ENCODE measurements at regions not wholly inside any gene's neighbourhood (a gene's known extent, or its start where the extent isn't known, plus 50 kb on each side); places are given as distances from the start of the nearest gene placed in this dataset.
"Not testable (repeated sequence)": the region's sequence is repeated elsewhere in the genome, so short reads cannot be mapped to it uniquely, and the experiment has no call there.

DNA sequence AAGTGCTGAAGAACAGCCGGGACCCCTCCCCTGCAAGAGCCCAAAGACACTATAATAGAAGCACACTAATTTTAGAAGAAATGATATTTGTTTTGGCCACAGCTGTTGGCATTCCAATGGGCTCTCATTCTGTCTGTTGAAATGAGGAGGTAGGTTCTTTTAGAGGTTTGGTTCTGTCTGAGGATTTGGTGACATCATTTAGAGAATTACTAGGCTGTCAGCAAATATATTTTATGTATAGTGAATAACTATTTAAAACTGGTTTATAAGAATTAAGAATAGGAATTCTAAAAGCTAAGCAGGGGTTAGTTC lies 200.7 kb upstream of the SLC38A2 start:
- no peak for DNase-seq (ENCODE audit: low read depth in 2 of 2, low spot score in 1 of 2)

DNA sequence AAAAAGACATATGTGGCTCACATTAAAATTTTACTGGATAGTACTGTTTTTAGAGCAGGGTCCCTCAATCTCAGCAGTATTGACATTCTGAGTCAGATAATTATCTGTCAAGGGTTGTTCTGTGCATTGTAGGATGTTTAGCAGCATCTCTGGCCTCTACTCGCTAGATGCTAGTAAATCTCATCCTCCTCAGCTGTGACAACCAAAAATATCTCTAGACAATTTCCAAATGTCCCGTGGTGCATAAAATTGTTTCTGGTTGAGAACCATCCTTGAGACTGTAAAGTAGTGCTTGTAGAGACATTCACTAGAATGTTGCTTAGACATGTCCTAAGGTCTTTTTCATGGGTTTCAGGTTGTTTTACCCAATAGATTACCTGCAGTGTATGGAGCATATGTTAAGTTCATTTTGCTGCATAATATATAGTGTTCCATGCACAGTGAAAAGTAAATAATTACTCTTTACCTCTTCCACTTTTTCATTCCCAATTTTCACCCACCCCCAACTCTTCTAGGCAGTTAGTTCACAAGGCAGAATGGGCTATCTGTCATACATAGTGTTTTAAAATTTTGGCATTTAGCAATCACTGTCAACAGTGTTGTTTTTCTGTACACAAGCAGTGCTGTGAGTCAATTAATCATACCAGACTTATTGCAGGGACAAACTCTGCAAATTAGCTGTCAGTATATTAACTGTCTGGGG lies 200.2 kb upstream of the SLC38A2 start:
- DNase-seq (ENCODE audit: low read depth in 2 of 2, low spot score in 1 of 2), result no peak

GRCh38 chr12:46571608-46572007 lies 199.0 kb upstream of the SLC38A2 start:
- DNase-seq (ENCODE audit: low read depth in 2 of 2, low spot score in 1 of 2), result no peak

GRCh38 chr12:46569826-46570439 lies 197.4 kb upstream of the SLC38A2 start:
- DNase-seq (ENCODE audit: low read depth in 2 of 2, low spot score in 1 of 2), result no peak

DNA sequence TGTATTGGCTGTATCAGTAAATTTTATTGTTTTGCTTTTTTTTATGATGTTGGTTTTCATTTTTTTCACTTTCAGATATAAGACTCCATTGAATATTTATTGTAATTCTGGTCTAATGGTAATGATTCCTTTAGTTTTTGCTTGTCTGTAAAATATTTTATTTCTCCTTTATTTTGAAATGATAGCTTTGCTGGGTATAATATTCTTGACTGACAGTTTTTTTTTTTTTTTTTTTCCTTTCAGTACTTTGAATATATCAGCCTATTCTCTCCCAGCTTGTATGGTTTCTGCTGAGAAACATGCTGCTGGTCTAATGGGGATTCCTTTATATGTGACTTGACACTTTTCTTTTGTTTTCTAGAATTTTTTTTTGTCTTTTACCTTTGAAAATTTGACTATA lies 195.1 kb upstream of the SLC38A2 start:
- DNase-seq (ENCODE audit: low read depth in 2 of 2, low spot score in 1 of 2), result no peak

GRCh38 chr12:46562625-46563225 lies 190.2 kb upstream of the SLC38A2 start:
- DNase-seq (ENCODE audit: low read depth in 2 of 2, low spot score in 1 of 2), result no peak

DNA sequence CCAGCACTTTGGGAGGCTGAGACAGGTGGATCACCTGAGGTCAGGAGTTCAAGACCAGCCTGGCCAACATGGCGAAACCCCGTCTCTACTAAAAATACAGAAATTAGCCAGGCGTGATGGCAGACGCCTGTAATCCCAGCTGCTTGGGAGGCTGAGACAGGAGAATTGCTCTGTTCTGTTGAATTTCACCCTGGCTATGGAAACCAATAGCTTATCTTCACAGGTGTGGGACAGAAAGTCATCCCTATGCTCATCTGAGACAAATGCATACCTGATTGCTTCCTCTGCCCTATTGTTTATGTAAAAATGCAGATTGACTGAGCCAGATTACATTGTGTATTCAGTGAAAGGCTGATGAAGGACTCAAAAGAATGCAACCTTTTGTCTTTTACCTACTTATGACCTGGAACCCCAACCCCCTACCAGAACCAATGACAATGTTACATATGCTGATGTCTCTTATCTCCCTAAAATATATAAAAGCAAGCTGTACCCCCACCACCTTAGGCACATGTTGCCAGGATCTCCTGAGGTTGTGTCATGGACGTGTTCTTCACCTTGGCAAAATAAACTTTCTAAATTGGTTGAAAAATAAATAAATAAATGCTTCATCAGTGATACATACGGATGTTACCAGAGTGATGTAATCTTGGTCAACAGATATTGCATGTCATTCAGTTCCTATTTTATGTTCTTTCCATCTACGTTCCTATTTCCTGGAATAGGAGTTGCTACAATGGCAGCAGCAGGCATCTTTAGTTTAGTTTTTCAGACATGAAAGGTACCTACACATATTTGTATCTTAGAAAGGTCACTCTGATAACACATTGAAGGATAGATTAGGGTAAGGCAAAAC lies 189.4 kb upstream of the SLC38A2 start:
- DNase-seq (ENCODE audit: low read depth in 2 of 2, low spot score in 1 of 2), result not testable (repeated sequence)

DNA sequence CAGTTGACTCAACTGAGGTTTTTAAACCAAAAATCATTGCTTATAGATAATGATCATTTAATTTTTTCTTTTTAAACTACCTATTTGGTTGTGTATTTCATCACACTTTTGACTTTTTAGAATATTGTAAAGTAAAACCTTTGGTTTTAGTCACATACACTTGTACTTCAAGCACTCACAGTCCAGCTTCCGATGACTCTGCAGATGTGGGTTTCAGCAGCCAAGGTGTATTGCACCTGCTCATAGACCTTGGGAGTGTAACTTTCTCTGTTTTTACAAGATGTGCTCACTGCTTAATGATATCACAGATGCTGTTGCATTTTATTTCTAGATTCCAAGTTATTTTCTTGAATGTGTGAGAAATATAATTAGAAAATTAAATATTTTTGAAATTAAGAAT lies 188.3 kb upstream of the SLC38A2 start:
- no peak for DNase-seq (ENCODE audit: low read depth in 2 of 2, low spot score in 1 of 2)

GRCh38 chr12:46560089-46560488 lies 187.5 kb upstream of the SLC38A2 start:
- no peak for DNase-seq (ENCODE audit: low read depth in 2 of 2, low spot score in 1 of 2)

- no peak for DNase-seq (ENCODE audit: low read depth in 2 of 2, low spot score in 1 of 2)
Measured at GRCh38 chr12:46559311-46559710, 186.7 kb upstream of the SLC38A2 start.

DNA sequence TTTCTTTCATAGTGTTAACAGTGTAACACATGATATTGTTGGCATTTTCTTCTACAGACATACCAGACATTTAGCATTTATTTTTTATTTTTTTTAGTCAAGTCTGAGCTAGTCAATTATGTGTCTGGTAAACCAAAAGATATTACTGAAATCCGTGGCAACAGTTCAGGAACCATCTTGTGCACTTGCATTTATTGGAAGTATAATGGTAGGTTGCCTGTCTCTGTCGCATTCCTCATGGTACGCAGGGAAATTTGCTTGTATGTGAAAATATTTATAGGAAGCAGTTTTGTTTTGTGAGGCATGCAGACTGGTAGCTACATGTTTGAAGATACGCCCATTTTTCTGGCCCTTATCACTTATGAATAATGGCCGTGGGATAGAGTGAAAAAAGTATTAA lies 186.1 kb upstream of the SLC38A2 start:
- DNase-seq (ENCODE audit: low read depth in 2 of 2, low spot score in 1 of 2), result no peak

DNA sequence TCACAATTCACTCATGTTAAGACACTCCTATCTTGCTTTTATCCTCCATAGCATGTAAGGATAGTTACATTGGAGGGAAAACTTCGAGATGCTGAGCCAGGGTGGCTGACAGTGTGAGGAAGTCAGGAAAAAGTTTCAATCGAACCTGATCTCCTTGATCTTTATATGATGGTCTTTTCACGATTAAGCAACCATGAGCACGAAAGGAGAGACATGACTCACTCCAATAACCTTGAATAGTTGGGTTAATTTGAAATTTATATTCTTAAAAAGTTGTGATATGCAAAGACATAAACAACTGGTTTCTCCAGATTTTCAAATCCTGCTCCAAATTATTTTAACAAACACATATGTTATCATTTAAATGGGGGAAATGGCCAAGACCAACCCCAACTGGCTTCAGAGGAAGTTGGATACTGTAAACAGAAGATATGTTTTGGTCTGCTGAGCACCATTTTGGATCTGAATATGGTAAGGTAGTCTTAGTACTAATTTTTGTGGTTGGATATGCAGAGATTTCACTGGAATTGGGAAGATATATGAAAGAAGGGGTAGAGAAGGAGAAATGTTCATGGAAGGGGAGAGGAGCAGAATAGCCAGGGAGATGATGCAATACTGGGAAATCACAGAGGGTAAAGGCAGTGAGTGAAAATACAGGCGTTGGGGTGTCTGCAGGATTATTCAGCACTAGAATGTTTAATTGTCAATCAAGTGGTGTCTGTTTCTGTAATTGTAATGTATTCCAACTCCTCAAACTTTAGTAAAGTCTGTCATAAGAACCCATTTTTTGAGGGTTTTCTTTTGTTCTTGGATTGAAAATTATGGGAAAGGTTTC lies 185.2 kb upstream of the SLC38A2 start:
- no peak for DNase-seq (ENCODE audit: low read depth in 2 of 2, low spot score in 1 of 2)

DNA sequence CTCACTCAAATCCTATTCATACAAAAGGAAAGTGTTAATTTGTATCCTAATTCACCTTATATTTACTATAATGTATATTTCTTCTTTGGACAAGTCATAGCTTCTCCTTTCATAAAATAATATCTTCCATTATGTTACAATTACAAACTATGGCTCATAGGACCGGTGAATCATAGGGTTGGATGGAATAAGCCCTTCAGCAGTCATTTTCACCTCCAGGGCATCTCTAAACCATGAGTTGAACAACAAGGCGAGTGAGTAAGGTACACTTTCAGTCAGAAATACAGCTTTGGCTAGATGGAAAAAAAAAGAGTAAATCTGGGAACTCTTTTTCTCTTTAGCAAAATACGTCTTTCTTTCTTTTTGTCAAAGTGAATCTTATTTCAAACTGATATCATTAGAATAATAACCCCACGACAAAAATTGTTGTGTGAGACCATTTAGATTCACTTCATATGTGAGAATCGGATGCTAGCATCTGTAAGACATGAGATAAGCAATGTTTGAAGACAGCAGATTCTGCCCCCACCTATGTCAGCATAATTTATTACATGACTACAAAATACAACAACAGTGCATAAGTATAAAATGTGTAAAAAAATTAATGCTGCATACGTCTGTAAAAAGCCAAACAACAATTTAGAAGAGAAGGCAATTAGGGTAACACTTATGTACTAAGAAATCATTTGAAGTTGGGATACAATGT lies 184.4 kb upstream of the SLC38A2 start:
- DNase-seq (ENCODE audit: low read depth in 2 of 2, low spot score in 1 of 2), result no peak

DNA sequence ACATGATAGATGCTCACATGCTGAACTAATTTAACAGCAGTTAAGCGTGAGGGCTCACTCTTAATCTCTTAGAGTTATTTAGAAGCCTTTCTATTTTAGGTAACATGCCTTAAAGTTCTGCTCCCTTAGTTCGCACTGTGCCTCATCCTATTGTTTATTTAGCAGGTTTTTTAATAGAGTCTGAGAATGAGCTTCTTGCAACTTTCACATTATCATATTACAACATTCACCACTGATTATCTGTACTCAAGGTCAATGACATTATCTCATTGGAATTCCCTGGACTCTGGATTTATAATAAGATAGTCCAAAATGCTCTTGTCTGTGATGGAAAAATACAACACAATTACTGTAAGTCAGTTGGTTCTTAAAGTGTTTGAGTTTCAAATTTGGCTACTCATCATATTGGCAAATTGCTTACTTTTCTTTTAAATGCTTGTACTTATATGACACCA lies 183.6 kb upstream of the SLC38A2 start:
- no peak for DNase-seq (ENCODE audit: low read depth in 2 of 2, low spot score in 1 of 2)

DNA sequence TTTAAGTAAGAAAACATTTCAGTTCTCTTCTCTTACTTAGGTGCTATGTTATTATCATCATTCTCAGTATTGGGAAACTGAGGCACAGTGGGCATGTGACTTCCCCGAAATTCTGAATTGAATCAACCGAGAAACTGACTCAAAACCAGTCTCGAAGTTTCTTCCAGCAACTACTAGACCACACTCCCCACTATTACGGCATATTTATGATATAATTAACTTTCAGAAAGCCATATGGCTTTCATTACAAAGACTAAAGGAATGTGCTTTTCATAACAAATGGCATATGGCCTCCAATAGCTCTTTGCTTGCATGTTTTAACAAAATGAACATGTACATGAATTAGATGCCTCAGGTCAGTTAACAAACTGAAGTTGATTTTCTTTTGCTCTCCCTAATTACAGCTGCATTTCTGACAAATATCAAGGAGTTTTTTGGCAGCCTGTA lies 182.9 kb upstream of the SLC38A2 start:
- DNase-seq (ENCODE audit: low read depth in 2 of 2, low spot score in 1 of 2), result no peak

GRCh38 chr12:46554460-46554859 lies 181.9 kb upstream of the SLC38A2 start:
- DNase-seq (ENCODE audit: low read depth in 2 of 2, low spot score in 1 of 2), result no peak

- DNase-seq (ENCODE audit: low read depth in 2 of 2, low spot score in 1 of 2), result no peak
Measured at GRCh38 chr12:46553911-46554310, 181.3 kb upstream of the SLC38A2 start.

- DNase-seq (ENCODE audit: low read depth in 2 of 2, low spot score in 1 of 2), result no peak
Measured at GRCh38 chr12:46553266-46553665, 180.7 kb upstream of the SLC38A2 start.

- DNase-seq (ENCODE audit: low read depth in 2 of 2, low spot score in 1 of 2), result no peak
Measured at GRCh38 chr12:46550266-46550879, 177.8 kb upstream of the SLC38A2 start.

Measured in stimulated activated CD8-positive, alpha-beta memory T cell treated with anti-CD3 and anti-CD28 coated beads, Interleukin-4, amount 100 ng/mL, for 4 hours (primary cell).